ENCODE measurements at regions not wholly inside any gene's neighbourhood (a gene's known extent, or its start where the extent isn't known, plus 50 kb on each side); places are given as distances from the start of the nearest gene placed in this dataset.
"Not testable (repeated sequence)": the region's sequence is repeated elsewhere in the genome, so short reads cannot be mapped to it uniquely, and the experiment has no call there.

DNA sequence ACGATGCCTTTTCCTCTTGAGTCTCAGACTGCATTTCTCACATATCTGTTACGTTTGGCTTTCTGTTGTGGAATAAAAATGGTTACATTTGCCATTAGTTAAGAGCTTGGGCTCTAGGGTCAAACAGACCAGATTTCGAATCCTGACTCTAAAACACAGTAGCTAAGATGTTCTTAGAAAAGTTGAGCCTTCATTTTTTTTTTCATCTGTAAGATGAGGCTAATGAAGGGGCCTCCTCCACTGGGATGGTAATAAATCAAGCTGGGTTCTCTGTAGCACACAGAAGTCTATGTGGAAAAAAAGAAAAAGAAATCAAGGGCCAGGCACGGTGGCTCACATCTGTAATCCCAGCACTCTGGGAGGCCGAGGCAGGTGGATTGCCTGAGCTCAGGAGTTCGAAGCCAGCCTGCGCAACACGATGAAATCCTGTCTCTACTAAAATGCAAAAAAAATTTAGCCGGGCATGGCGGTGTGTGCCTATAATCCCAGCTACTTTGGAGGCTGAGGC is 49.9 kb upstream of the CAPRIN1 start:
- Histone ChIP-seq H3K36me3 (ENCODE audit: control insufficient read depth in 2 of 2, insufficient read depth in 2 of 2, low read length in 1 of 2) (no peaks in the 10 kb centered on the region), H3K4me3 (ENCODE audit: low read length in 2 of 2) (no peak overlapping the region), H3K9me3 (ENCODE audit: control insufficient read depth in 2 of 2, insufficient read depth in 1 of 2, low read length in 1 of 2) (no peaks in the 10 kb centered on the region), H3K27me3 (ENCODE audit: control insufficient read depth in 2 of 2, insufficient read depth in 1 of 2, low read length in 1 of 2) (peaks cover 0 to 3% of the 10 kb centered on the region in 2 donors), H3K4me1 (ENCODE audit: control insufficient read depth in 2 of 2, insufficient read depth in 2 of 2, low read length in 2 of 2) (no peaks in the 10 kb centered on the region), H3K27ac (ENCODE audit: low read depth in 1 of 2, low read length in 1 of 2) (no peak overlapping the region)
- DNase-seq (ENCODE audit: low read depth in 6 of 9, low spot score in 9 of 9): no peak
- 94% methylated on average over 10 of the region's 10 CpGs for whole genome bisulfite sequencing

DNA sequence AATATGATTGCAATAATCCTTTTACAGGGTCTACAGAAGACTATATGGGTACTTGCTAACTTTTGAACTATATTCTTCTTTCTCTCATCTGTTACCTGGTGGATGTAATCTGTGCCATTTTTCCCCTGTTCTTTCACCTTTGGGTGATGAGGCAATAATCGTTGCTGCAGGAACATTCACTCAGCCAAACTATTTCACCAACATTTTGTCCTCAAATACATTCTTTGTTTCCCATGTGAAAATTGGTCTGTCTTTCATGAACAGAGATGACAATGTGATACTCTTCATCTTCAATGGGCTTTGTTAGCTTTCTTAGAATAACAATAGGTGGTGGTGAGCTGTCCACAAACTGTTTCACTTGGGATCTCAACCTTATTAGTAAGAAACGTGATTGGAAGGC is 52.1 kb upstream of the CAPRIN1 start:
- Histone ChIP-seq H3K27ac (ENCODE audit: low read depth in 1 of 2, low read length in 1 of 2) (no peak overlapping the region), H3K4me1 (ENCODE audit: control insufficient read depth in 2 of 2, insufficient read depth in 2 of 2, low read length in 2 of 2) (no peaks in the 10 kb centered on the region), H3K36me3 (ENCODE audit: control insufficient read depth in 2 of 2, insufficient read depth in 2 of 2, low read length in 1 of 2) (no peaks in the 10 kb centered on the region), H3K4me3 (ENCODE audit: low read length in 2 of 2) (no peak overlapping the region), H3K9me3 (ENCODE audit: control insufficient read depth in 2 of 2, insufficient read depth in 1 of 2, low read length in 1 of 2) (no peaks in the 10 kb centered on the region), H3K27me3 (ENCODE audit: control insufficient read depth in 2 of 2, insufficient read depth in 1 of 2, low read length in 1 of 2) (peaks cover 0 to 5% of the 10 kb centered on the region in 2 donors)
- no peak for DNase-seq (ENCODE audit: low read depth in 6 of 9, low spot score in 9 of 9)
- 91% methylated on average over 2 of the region's 2 CpGs for WGBS

DNA sequence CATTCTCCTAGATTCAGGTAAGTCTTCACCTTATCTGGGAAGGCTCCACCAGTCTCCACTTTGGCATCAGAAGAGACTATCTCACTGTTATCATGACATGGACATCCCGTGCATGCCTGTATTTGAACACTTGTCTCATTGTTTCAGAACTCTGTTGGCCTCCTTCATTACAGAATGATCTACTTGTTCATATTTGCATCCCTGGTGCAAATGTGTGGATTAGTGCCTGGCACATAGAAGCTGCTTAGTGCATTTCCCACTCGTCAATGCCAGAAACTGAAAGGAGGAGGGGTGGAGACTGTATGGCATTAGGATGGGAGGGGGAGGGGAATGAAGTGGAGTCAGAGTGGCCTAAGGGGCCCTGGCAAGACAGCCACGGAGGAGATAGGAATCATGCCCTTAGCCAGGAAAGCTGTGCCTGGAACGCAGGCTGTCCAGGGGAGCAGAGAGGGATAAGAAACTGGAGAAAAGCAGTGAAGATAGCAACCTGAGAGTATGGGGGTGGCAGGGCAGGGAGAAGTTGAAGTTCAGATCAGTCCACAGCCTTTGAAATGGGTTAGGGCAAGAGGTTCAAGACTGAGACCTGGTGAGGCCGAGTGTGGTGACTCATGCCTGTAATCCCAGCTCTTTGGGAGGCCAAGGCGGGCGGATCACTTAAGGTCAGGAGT is 53.8 kb upstream of the CAPRIN1 start:
- no peaks in the 10 kb centered on the region for H3K36me3 ChIP-seq (ENCODE audit: control insufficient read depth in 2 of 2, insufficient read depth in 2 of 2, low read length in 1 of 2)
- DNase-seq (ENCODE audit: low read depth in 6 of 9, low spot score in 9 of 9): no peak
- no peaks in the 10 kb centered on the region for H3K4me1 ChIP-seq (ENCODE audit: control insufficient read depth in 2 of 2, insufficient read depth in 2 of 2, low read length in 2 of 2)
- H3K27ac ChIP-seq (ENCODE audit: low read depth in 1 of 2, low read length in 1 of 2): no peak overlapping the region
- H3K4me3 ChIP-seq (ENCODE audit: low read length in 2 of 2): no peak overlapping the region
- peaks cover 0 to under 1% of the 10 kb centered on the region in 2 donors for H3K9me3 ChIP-seq (ENCODE audit: control insufficient read depth in 2 of 2, insufficient read depth in 1 of 2, low read length in 1 of 2)
- WGBS: 87% methylated on average over 7 of the region's 7 CpGs
- H3K27me3 ChIP-seq (ENCODE audit: control insufficient read depth in 2 of 2, insufficient read depth in 1 of 2, low read length in 1 of 2): peaks cover 0 to 5% of the 10 kb centered on the region in 2 donors

DNA sequence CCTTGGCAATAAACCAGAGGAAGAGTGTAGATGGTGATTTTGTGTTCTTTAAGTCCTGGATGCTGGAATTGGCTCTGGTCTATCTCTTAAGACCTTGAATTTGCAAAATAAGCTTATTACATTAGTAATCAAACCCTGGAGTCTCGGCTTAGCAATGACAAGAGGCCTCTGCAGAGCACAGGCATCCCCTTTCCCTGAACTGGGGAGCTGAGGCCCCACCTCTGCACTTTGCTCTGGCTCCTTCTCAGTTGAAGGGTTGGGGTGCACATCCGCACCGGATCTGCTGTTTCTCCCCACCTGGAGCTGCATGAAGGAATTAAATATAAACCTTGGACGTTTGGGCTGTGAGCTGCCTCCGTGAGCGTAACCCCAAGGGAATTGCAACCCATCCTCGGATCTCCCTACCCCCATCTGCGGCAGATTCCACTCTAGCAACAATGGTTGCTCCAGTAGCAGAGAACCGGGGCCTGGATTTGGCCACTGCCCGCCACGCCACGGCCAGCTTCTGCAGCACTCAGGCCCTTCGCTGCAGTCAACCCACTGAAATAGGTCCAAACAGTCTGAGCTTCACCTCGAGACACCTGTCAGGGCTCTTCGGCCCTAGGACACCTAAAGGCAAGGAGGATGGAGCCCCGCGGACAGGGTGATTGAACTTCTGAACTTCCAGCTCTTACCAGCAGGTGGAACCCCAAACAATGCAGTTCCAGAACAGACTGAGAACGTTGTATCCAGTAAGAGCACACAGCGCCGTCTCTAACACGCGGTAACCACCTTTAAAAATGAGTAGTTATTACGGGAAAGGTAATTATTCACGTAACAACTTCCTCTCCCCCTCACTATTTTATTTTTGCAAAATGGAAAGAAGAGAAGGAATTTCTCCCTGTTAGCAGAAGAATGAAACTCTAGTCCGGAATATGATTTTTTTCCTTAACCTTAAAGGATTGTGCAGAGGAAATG is 54.8 kb upstream of the CAPRIN1 start:
- WGBS: 31% methylated on average over 25 of the region's 25 CpGs
- no peak overlapping the region for H3K4me3 ChIP-seq (ENCODE audit: low read length in 2 of 2)
- peak; percentile 27 to 86 (median 60) for DNase-seq (ENCODE audit: low read depth in 6 of 9, low spot score in 9 of 9)
- no peak overlapping the region for H3K27ac ChIP-seq (ENCODE audit: low read depth in 1 of 2, low read length in 1 of 2)
- peaks cover 0 to 2% of the 10 kb centered on the region in 2 donors for H3K9me3 ChIP-seq (ENCODE audit: control insufficient read depth in 2 of 2, insufficient read depth in 1 of 2, low read length in 1 of 2)
- no peaks in the 10 kb centered on the region for H3K36me3 ChIP-seq (ENCODE audit: control insufficient read depth in 2 of 2, insufficient read depth in 2 of 2, low read length in 1 of 2)
- H3K4me1 ChIP-seq (ENCODE audit: control insufficient read depth in 2 of 2, insufficient read depth in 2 of 2, low read length in 2 of 2): peaks cover 0 to 1% of the 10 kb centered on the region in 2 donors
- H3K27me3 ChIP-seq (ENCODE audit: control insufficient read depth in 2 of 2, insufficient read depth in 1 of 2, low read length in 1 of 2): peaks cover 0 to 5% of the 10 kb centered on the region in 2 donors

DNA sequence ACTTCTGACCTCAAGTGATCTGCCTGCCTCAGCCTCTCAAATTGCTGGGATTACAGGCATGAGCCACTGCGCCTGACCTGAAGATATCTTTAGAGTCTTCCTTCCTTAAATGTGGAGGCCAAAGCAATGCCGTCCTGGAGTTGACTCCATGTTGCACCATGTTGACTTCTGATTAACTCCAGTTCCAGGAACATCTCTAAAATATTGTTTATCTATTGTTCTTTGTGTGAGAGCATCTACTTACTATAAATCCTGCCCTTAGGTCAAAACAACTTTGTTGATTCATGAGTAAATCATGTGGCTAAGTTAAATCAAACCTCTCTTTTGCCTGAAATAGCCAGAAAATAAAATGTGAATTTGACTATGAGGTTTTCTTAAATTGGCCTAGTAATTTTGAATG is 56.6 kb upstream of the CAPRIN1 start:
- peaks cover 0 to 5% of the 10 kb centered on the region in 2 donors for H3K27me3 ChIP-seq (ENCODE audit: control insufficient read depth in 2 of 2, insufficient read depth in 1 of 2, low read length in 1 of 2)
- no peak overlapping the region for H3K27ac ChIP-seq (ENCODE audit: low read depth in 1 of 2, low read length in 1 of 2)
- peaks cover 0 to 2% of the 10 kb centered on the region in 2 donors for H3K9me3 ChIP-seq (ENCODE audit: control insufficient read depth in 2 of 2, insufficient read depth in 1 of 2, low read length in 1 of 2)
- peaks cover 0 to 9% of the 10 kb centered on the region in 2 donors for H3K4me1 ChIP-seq (ENCODE audit: control insufficient read depth in 2 of 2, insufficient read depth in 2 of 2, low read length in 2 of 2)
- 98% methylated on average over 2 of the region's 2 CpGs for WGBS
- H3K36me3 ChIP-seq (ENCODE audit: control insufficient read depth in 2 of 2, insufficient read depth in 2 of 2, low read length in 1 of 2): no peaks in the 10 kb centered on the region
- no peak overlapping the region for H3K4me3 ChIP-seq (ENCODE audit: low read length in 2 of 2)
- DNase-seq (ENCODE audit: low read depth in 6 of 9, low spot score in 9 of 9): no peak

DNA sequence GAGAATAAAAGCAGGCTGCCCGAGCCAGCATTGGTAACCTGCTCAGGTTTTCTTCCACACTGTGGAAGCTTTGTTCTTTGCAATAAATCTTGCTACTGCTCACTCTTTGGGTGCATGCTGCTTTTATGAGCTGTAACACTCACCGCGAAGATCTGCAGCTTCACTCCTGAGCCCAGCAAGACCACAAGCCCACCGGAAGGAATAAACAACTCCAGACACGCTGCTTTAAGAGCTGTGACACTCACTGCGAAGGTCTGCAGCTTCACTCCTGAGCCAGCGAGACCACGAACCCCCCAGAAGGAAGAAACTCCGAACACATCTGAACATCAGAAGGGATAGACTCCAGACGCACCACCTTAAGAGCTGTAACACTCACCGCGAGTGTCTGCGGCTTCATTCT is 60.4 kb upstream of the CAPRIN1 start:
- peak in 2 of 9 donors; percentile 8 to 40 for DNase-seq (ENCODE audit: low read depth in 6 of 9, low spot score in 9 of 9)
- not testable (repeated sequence) for H3K4me1 ChIP-seq (ENCODE audit: control insufficient read depth in 2 of 2, insufficient read depth in 2 of 2, low read length in 2 of 2); H3K36me3 ChIP-seq (ENCODE audit: control insufficient read depth in 2 of 2, insufficient read depth in 2 of 2, low read length in 1 of 2); H3K4me3 ChIP-seq (ENCODE audit: low read length in 2 of 2); H3K27ac ChIP-seq (ENCODE audit: low read depth in 1 of 2, low read length in 1 of 2); H3K27me3 ChIP-seq (ENCODE audit: control insufficient read depth in 2 of 2, insufficient read depth in 1 of 2, low read length in 1 of 2); H3K9me3 ChIP-seq (ENCODE audit: control insufficient read depth in 2 of 2, insufficient read depth in 1 of 2, low read length in 1 of 2)
- 39% methylated on average over 13 of the region's 13 CpGs for WGBS

DNA sequence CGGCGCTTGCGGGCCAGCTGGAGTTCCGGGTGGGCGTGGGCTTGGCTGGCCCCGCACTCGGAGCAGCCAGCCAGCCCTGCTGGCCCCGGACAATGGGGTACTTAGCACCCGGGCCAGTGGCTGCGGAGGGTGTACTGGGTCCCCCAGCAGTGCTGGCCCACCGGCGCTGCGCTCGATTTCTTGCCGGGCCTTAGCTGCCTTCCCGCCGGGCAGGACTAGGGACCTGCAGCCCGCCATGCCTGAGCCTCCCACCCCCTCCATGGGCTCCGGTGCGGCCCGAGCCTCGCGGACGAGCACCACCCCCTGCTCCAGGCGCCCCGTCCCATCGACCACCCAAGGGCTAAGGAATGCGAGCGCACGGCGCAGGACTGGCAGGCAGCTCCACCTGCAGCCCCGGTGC is 61.4 kb upstream of the CAPRIN1 start:
- 95% methylated on average over 32 of the region's 32 CpGs for WGBS
- not testable (repeated sequence) for H3K4me3 ChIP-seq (ENCODE audit: low read length in 2 of 2); H3K27ac ChIP-seq (ENCODE audit: low read depth in 1 of 2, low read length in 1 of 2); H3K4me1 ChIP-seq (ENCODE audit: control insufficient read depth in 2 of 2, insufficient read depth in 2 of 2, low read length in 2 of 2); H3K27me3 ChIP-seq (ENCODE audit: control insufficient read depth in 2 of 2, insufficient read depth in 1 of 2, low read length in 1 of 2); H3K9me3 ChIP-seq (ENCODE audit: control insufficient read depth in 2 of 2, insufficient read depth in 1 of 2, low read length in 1 of 2); DNase-seq (ENCODE audit: low read depth in 6 of 9, low spot score in 9 of 9); H3K36me3 ChIP-seq (ENCODE audit: control insufficient read depth in 2 of 2, insufficient read depth in 2 of 2, low read length in 1 of 2)

DNA sequence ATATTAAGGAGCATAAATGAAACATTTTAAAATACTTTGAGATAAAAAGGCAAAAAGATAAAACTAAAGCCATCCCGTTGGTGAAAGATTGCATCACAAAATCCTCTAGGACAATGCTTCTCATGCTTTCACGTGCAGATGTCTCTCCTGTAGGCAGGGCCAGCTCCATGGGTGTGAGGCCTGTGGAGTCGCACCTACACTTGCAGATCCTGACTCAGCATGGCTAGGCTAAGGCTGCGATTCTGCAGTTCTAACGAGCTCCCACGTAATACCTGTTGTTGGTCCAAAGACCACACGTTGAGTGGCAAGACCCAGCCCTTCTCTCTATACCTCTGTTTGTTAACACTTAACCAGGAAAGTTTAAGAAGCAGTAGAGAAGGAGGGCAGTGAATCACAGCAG is 62.1 kb upstream of the CAPRIN1 start:
- DNase-seq (ENCODE audit: low read depth in 6 of 9, low spot score in 9 of 9): no peak
- H3K4me1 ChIP-seq (ENCODE audit: control insufficient read depth in 2 of 2, insufficient read depth in 2 of 2, low read length in 2 of 2): peaks cover 0 to 9% of the 10 kb centered on the region in 2 donors
- WGBS: 94% methylated on average over 7 of the region's 7 CpGs
- H3K27ac ChIP-seq (ENCODE audit: low read depth in 1 of 2, low read length in 1 of 2): no peak overlapping the region
- no peaks in the 10 kb centered on the region for H3K27me3 ChIP-seq (ENCODE audit: control insufficient read depth in 2 of 2, insufficient read depth in 1 of 2, low read length in 1 of 2)
- H3K4me3 ChIP-seq (ENCODE audit: low read length in 2 of 2): no peak overlapping the region
- peaks cover 0 to 2% of the 10 kb centered on the region in 2 donors for H3K9me3 ChIP-seq (ENCODE audit: control insufficient read depth in 2 of 2, insufficient read depth in 1 of 2, low read length in 1 of 2)
- no peaks in the 10 kb centered on the region for H3K36me3 ChIP-seq (ENCODE audit: control insufficient read depth in 2 of 2, insufficient read depth in 2 of 2, low read length in 1 of 2)

Data from thymus (tissue), 11 donors.